Suppressor macrophage (primary cell): ENCODE measurements at regions not wholly inside any gene's neighbourhood (a gene's known extent, or its start where the extent isn't known, plus 50 kb on each side); places are given as distances from the start of the nearest gene placed in this dataset.
"Not testable (repeated sequence)": the region's sequence is repeated elsewhere in the genome, so short reads cannot be mapped to it uniquely, and the experiment has no call there.

Experiments used
- DNase-seq, 4 experiments: peaks; one replicate each; pipeline ENCODE4 v3.0.0-alpha.2; 2020 to 2022

DNA sequence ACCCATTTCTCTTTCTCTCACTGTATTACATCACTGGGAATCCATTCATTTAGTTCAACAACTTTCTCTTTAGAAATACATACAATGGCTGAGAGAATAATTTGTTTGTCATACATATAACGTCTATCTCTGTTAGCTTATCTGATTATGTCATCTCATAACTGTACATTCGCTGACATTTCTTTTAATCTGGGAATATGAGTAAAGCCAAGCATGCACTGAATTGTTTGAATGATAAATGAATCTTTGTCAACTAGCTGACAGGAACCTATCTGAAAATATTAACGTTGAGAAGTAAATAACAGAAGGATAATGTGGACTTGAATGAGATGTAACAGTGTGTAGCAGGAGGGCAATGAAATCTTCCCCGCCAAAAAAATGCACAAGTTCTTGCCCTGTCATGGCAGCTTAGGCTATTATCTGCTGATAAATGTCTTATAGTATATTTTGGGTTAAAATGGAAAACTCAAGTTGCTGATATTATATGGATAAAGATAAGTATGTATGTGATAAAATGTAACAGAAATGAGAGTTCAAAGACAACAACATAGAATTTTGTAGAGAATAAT is 581.2 kb upstream of the ADGRB3 start:
- DNase-seq = no peak

DNA sequence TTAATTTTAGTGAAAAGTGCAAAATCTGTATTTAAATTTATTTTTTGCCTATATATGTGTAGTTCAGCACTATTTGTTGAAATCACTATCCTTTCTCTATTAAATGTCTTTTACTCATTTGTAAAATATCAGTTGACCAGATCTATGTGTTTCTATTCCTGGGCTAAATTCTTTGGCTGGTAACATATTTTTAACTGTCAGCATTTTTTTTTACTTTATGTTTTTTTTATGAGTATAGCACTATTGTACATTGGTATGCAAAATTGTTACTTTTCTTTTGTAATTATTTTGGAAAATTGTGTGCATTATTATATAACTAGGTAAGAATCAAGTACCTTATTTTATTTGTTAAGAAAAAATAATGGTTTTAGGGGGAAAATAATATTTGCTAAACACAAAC is 582.8 kb upstream of the ADGRB3 start:
- no peak for DNase-seq

DNA sequence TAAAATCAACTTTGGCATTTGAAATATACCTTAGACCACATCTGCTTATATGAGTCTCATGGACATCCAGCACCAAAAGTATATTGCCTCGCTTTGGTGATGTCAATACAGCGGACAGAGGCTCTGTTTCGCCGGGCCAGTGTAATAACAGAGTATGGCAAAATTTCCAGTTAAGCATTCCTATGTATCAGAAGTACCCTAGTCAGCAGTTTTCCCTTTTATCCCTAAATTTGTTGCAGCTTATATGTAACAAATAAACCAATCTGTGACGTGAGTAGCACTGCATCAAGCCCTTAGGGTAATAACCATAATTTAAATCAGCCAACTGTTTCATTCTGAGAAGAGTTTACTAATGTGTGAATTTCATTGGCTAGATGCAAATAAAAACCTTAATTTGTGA is 585.5 kb upstream of the ADGRB3 start:
- no peak for DNase-seq

DNA sequence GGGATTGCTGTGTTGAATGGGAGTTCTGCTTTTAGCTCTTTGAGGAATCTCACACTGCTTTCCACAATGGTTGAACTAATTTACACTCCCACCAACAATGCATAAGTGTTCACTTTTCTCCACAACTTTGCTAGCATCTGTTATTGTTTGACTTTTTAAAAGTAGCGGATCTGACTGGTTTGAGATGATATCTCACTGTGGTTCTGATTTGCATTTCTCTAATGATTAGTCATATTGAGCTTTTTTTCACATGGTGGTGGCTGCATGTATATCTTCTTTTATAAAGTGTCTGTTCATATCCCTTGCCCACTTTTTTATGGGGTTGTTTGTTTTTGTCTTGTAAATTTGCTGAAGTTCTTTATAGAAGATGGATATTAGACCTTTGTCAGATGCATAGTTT is 588.3 kb upstream of the ADGRB3 start:
- DNase-seq = no peak

DNA sequence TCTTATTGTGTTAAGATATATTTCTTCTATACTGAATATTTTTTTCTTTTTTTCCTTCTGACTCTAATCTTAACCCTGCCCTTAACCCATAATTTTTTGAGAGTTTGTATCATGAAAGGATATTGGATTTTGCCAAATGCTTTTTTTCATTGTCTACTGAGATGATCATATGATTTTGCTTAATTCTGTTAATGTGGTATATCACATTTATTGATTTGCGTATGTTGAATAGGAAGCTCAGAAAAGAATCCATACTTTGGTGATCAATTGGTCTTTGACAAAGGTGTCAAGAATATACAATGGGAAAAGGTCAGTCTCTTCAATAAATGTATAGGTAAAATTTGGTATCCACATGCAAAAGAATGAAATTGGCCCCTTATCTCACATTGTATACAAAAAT is 588.8 kb upstream of the ADGRB3 start:
- no peak for DNase-seq

DNA sequence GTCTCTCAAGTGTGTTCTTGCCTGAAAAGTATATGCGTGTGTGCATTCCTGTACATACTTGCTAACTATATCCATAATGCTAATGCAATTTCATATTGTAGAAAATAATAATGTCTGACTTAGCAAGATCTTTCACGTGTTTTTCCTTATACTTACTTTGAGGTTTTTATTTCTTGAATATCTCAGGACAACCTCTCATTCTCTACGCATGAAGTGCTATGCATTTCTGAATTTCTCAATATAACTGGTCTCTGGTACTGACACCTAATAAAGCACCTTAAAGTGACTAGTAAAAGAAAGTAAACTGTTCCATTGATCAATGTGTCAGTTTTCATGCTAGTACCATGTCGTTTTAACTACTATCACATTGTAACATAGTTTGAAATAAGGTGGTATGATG is 589.9 kb upstream of the ADGRB3 start:
- no peak for DNase-seq

DNA sequence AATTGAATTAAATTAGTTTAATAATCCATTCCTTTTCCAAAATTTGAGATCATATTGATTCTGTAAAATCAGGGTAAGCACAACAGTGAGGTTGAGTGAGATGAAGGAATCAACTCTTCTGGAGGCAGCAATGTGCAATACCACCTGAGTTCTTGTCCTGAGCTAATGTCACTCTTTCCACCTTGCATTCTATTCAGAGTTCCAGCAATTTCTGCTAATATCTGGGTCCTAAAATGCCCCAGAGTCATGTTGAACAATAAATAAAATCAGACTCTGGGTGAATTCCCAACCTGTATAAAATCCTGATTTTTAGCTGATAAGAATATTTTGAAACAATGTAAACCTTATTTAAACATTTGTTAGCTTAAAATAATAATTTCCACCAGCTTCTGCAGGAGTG is 590.8 kb upstream of the ADGRB3 start:
- DNase-seq = no peak

DNA sequence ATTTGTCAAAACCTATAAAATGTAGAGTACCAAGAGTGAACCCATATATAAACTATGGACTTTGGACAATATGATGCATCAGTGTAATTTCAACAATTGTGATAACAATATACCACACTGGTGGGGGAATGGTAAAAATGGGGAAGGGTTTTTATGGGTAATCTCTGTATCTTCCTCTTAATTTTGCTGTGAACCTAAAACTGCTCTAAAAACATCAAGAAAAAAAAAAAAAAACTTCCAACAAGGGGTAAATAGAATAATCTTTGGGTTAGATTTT is 592.0 kb upstream of the ADGRB3 start:
- no peak for DNase-seq

DNA sequence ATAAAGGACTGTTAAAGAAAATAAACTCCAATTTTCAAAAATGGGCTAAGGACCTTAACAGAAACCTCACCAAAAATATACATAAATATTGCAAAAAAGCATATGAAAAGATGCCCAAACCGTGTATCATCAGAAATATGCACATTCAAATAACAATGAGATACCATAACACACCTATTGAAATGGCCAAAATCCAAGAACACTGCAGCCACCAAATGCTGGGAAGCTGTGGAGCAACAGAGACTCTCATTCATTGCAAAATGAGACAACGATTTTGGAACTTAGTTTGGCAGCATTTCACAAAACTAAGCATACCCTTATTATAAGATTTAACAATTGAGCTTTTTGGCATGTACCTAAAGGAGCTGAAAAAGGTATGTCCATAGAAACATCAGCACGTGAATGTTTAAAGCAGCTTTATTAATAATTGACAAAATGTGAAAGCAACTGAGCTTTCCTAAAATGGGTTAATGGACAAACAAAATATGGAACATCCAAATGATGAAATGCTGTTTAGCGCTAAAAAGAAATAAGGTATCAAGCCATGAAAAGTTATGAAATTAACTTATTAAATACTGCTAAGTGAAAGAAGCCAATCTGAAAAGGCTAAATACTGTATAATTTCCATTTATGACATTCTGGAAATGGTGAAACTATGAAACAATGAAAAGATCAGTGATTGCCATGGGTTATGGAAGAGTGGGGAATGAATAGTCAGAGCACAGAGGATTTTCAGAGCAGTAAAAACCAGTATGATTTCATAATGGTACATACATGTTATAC is 592.6 kb upstream of the ADGRB3 start:
- DNase-seq = no peak

DNA sequence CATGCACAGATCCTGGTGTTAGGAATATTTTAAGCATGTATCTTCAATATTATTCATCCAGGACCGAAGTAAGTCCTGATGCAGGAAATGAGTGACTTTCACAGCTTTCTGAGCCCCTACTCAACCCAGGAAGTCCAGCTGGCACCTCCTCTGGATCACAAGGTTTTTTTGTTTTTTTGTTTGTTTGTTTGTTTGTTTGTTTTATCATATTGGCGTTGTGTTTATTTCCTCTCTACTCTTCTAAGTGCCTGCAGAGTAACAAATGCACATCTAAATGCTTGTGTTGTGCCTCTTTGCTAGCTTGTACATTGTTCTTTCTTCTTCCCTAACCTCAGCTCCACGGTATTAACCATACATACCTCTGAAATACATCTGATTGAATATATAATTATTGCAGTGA is 594.3 kb upstream of the ADGRB3 start:
- no peak for DNase-seq

DNA sequence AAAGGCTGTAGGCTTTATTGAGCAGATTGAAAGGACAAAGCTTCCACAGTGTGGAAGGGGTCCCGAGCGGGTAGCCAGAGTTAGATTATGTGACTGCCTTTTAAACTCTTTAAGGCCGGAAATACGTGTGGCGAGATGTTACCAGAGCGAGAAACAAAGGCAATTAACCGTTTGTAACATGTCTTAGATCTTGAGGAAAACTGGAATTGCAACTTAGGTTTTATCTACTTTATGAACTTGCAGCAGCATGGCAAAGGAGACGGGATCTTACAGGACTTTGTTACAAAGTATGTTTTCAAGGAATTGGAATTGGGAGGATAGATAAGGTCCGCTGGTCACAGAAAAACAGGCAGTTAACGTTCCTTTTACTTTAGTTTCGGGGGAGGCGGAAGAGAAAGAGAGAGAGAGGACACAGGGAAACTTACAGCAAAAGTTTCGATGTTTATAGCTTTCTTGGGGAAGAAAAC is 594.7 kb upstream of the ADGRB3 start:
- DNase-seq = no peak

DNA sequence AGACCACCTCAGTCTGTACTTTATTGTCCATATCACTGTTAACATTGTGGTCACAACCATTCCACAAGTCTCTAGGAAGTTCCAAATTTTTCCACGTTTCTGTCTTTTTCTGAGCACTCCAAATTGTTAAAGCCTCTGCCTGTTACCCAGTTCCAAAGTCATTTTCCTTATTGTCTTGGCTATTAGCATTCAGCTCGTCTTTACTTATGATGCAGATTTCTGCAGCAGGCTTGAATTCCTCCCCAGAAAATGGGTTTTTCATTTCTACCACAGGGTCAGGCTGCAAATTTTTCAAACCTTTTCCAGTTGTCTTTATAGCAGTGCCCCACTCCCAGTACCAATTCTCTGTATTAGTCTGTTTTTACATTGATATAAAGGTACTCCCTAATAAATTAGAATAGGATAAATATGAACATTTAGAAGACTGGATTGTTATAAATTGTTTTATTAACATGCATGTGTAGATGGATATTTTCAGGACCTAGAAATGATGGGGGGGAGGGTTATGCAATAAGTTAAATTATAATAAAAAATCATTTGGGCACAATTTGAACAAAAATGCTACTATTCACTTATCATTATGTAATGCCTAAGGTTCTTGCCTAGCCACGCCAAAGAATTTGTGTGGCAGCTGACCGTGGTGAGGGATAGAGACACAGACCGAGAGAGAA is 595.3 kb upstream of the ADGRB3 start:
- no peak for DNase-seq

DNA sequence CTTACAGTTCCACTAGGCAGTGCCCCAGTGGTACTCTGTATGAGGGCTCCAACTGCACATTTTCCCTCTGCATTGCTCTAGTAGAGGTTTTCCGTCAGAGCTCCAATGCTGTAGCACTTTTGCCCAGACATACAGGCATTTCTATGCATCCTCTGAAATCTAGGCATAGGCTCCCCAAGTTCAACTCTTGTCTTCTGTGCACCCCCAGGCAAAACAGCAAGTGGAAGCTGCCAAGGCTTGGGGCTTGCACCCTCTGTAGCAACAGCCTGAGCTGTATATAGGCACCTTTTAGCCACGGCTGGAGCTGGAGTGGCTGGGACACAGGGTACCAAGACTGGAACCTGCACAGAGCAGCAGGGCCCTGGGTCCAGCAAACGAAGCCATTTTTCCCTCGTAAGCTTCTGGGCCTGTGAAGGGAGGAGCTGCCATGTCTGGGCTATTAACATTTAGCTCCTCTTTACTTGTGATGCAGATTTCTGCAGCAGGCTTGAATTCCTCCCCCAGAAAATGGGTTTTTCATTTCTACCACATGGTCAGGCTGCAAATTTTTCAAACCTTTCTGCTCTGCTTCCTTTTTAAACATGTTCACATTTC is 596.2 kb upstream of the ADGRB3 start:
- no peak for DNase-seq

DNA sequence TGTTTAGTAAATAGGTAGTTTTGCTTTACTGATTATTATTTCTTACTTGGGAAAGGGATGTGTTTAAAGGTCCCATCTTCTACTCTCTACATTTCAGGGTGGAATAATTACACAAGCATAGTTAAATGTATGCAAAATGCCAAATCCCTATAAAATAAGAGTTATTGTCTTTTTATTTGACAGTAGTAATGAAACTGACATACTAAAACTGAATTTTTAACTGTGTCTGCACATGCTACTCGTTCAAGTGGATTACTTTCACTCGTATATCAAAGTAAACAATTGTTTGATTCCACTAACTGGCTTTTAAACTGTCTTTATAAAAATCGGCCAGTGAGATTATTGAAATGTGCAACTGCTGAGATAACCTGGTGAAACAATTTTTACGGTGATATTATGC is 602.9 kb upstream of the ADGRB3 start:
- DNase-seq = no peak

DNA sequence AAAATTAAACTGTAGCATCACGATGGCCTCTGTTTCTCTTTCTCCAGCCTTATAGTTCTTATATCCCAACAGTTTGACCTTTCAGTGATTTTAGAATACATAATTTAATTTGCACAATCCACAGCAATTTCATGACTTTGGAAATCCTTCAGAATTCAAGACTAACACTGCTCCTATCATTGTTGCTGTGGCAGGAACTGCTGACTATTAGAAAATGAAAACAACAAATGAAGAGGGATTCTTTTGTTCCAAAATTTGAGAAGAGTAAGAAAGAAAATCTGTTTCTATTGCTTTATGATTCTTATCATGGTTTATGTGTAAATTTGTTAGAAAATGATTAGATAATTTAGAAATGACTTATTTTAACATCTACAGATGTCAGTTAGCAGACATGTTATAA is 604.0 kb upstream of the ADGRB3 start:
- no peak for DNase-seq

DNA sequence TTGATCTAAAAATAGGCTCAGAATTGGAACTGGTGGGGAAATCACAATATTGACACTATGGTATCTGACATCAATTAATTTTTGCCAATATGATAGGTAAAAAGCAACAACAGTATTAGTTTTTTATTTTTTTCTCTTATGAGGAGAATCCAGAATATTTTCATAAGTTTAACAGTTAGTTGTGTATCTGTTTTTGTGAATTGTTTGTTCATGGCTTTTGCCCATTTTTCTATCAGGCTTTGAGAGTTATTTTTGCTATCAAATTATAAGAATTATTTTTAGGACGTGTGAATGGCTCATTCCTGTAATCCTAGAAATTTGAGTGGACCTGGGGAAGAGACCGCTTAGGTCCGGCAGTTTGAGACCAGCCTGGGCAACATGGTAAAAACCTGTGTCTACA is 608.6 kb upstream of the ADGRB3 start:
- DNase-seq = no peak

DNA sequence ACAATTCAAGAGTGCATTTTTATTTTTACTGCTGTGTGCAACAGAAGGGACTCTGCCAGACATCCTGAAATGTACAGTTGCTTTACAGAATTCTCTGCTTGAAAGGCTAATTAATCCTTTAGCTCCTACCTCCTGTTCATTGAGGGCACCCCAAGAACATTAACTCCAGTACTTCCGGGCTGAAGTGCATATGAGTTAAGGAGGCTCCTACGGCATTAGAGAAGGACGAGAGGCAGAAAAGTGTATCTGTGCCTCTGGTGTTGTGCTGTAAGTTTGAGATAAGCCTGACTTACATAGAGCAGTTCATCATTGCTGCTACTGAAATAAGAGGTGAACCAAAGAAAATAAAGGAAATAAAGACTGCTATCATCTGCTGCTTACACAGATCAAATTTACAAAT is 609.3 kb upstream of the ADGRB3 start:
- DNase-seq = no peak

DNA sequence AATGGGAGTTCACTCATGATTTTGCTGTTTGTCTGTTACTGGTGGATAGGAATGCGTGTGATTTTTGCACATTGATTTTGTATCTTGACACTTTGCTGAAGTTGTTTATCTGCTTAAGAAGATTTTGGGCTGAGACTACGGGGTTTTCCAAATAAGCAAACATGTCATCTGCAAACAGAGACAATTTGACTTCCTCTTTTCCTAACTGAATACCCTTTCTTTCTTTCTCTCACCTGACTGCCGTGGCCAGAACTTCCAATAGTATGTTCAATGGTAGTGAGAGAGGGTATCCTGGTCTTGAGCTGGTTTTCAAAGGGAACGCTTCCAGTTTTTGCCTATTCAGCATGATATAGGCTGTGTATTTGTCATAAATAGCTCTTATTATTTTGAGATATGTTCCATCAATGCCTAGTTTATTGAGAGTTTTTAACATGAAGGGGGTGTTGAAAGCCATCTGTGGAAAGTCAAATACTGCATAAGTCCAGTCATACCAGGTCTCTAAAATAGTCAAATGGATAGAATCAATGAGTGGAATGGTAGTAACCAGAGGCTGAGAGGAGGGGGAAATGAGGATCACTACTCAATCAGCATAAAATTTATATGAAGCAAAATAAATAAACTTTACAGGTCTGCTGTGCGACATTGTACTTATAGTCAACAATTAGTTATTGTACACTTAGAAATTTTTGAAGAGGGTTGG is 610.4 kb upstream of the ADGRB3 start:
- DNase-seq = no peak

DNA sequence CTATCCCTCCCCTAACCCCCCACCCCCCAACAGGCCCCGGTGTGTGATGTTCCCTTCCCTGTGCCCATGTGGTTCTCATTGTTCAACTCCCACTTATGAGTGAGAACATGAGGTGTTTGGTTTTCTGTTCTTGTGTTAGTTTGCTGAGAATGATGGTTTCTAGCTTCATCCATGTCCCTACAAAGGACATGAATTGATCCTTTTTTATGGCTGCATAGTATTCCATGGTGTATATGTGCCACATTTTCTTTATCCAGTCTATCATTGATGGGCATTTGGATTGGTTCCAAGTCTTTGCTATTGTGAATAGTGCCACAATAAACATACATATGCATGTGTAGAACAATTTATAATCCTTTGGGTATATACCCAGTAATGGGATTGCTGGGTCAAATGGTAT is 612.1 kb upstream of the ADGRB3 start:
- DNase-seq = not testable (repeated sequence)

DNA sequence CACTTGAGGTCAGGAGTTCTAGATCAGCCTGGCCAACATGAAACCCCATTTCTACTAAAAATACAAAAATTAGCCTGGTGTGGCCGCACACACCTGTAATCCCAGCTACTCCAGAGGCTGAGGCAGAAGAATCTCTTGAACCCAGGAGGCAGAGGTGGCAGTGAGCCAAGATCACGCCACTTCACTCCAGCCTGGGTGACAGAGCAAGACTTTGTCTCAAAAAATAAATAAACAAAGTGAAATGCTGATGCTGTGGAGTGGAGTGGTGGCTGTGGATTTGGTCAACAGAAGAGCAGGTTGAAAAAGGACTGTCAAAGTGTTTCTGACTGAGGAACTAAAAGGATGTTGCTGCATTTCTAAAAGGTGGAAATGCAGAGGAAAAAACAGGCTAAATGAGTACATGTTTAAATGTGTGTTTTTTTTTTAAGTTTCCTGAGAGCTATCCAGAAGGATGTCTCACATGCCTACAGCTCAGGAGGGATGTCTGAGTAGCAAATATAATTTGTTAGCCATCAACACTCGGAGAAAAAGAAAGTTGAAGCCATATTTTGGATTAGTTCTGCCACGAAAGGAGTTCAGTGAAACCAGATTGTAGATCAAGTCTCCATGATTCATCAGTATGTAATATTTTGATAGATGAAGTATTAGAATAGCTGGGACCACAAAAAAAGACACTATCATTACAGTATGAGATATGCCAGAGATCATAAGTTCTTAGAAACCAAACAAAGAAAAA is 621.1 kb upstream of the ADGRB3 start:
- DNase-seq = no peak

DNA sequence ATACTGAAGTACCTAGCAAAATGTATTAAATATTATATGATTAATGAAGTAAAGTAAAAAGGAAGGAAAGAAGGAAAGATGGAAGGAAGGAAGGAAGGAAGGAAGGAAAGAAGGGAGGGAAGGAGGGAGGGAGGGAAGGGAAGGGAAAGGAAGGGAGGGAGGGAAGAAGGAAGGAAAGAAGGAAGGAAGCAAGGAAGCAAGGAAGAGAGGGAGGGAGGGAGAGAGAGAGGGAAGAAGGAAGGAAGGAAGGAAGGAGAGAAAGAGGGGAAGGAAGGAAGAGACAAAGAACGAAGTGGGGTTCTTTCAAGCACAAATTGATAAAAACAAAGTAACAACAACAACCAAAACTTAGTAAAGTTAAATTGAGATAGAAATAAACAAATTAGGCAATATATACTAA is 622.3 kb upstream of the ADGRB3 start:
- DNase-seq = no peak

DNA sequence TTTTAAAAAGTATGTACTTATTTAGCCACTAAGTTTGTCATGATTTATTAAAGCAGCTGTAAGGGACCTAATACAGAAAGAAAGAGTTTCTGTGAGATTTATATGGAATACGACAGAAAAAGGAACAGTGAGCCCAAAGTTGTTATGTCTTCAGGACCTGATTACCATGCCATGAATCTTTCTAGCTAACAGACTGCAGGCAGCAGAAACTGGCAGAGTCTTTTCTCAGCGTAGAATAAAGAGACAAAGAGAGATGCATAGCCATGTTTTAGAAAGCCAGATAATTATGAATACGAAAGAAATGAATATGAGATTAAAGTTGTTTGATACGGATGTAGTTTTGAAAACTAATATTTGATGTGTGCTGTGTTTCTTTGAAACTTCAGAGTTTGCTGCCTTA is 624.1 kb upstream of the ADGRB3 start:
- no peak for DNase-seq

DNA sequence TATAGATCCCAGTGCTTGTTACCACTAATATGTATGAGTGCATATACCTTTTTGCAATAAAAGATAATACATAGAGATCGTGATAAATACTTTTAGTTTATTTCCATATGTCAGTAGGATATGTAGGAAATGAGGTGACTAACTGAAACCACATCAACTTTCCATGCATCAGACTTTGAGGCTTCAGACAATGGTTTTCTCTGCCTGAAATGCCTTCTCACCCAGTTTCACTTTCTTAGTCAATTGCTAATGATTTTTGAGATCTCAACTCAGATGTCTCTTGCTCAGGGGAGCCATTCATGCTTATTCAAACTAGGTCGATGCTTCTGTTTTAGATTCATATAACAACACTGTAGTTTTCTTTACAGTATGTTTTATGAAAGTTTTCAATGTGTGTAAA is 626.6 kb upstream of the ADGRB3 start:
- DNase-seq = no peak
